GM23338 (cell line): ENCODE measurements at regions not wholly inside any gene's neighbourhood (a gene's known extent, or its start where the extent isn't known, plus 50 kb on each side); places are given as distances from the start of the nearest gene placed in this dataset.

Experiments
- ATAC-seq: fragments of 200-7000 bp; cut with Tn5 transposase; 3 replicates; pipeline ENCODE4 v1.9.1; 2020
- DNase-seq: peaks from one replicate; pipeline ENCODE4 v3.0.0-alpha.2; 2015; ENCODE audit warnings: low spot score
- H2AFZ ChIP-seq: fragments of 200-600 bp; sonication (generic); 2 replicates; pipeline ENCODE4 v1.8.0; 2016; ENCODE audit warnings: antibody characterized with exemption, mild to moderate bottlenecking, moderate library complexity
- H3F3A ChIP-seq: fragments of 200-600 bp; sonication (generic); replicated peaks from 2 replicates; pipeline ENCODE4 v1.8.0; 2017; ENCODE audit warnings: antibody characterized with exemption, mixed run types, low read depth
- H3K27ac ChIP-seq: fragments of 200-600 bp; sonication (generic); 2 replicates; pipeline ENCODE4 v1.6.1; 2016; ENCODE audit warnings: low read depth
- H3K27me3 ChIP-seq: fragments of 200-600 bp; sonication (generic); 2 replicates; pipeline ENCODE4 v1.8.0; 2016; ENCODE audit warnings: mild to moderate bottlenecking, mixed run types, moderate library complexity; ENCODE audit not compliant: insufficient read depth
- H3K36me3 ChIP-seq: fragments of 200-600 bp; sonication (generic); 2 replicates; pipeline ENCODE4 v1.8.0; 2016; ENCODE audit warnings: mild to moderate bottlenecking; ENCODE audit not compliant: insufficient read depth
- H3K4me1 ChIP-seq: fragments of 200-600 bp; sonication (generic); 2 replicates; pipeline ENCODE4 v1.8.0; 2016; ENCODE audit warnings: mild to moderate bottlenecking, moderate library complexity; ENCODE audit not compliant: insufficient read depth
- H3K4me2 ChIP-seq: fragments of 200-600 bp; sonication (generic); 2 replicates; pipeline ENCODE4 v1.7.1; 2017; ENCODE audit warnings: mixed run types
- H3K4me3 ChIP-seq: fragments of 200-600 bp; sonication (generic); 2 replicates; pipeline ENCODE4 v1.6.1; 2016; ENCODE audit warnings: mixed run types
- H3K79me2 ChIP-seq: fragments of 200-600 bp; sonication (generic); replicated peaks from 2 replicates; pipeline ENCODE4 v1.8.0; 2017; ENCODE audit warnings: mild to moderate bottlenecking; ENCODE audit not compliant: insufficient read depth
- H3K9me2 ChIP-seq: fragments of 200-600 bp; sonication (generic); 2 replicates; pipeline ENCODE4 v1.8.0; 2017; ENCODE audit not compliant: insufficient read depth
- H4K20me1 ChIP-seq: fragments of 200-600 bp; sonication (generic); replicated peaks from 2 replicates; pipeline ENCODE4 v1.8.0; 2017; ENCODE audit warnings: mild to moderate bottlenecking; ENCODE audit not compliant: insufficient read depth
- H3K27ac Mint-ChIP-seq: 2 replicates; pipeline ENCODE4 v1.8.0; 2020; ENCODE audit warnings: inconsistent platforms, mild to moderate bottlenecking, moderate library complexity, mixed read lengths
- H3K27me3 Mint-ChIP-seq: 3 replicates; pipeline ENCODE4 v1.8.0; 2022; ENCODE audit warnings: low read depth, mild to moderate bottlenecking, moderate library complexity, mixed read lengths, inconsistent platforms; ENCODE audit not compliant: insufficient read depth, poor library complexity
- H3K36me3 Mint-ChIP-seq: 3 replicates; pipeline ENCODE4 v1.8.0; 2021; ENCODE audit warnings: low read depth, mild to moderate bottlenecking, inconsistent platforms, moderate library complexity, mixed read lengths
- H3K4me1 Mint-ChIP-seq: 3 replicates; pipeline ENCODE4 v1.8.0; 2020; ENCODE audit warnings: mild to moderate bottlenecking, inconsistent platforms, mixed read lengths
- H3K4me3 Mint-ChIP-seq: 3 replicates; pipeline ENCODE4 v1.8.0; 2021; ENCODE audit warnings: moderate library complexity, mild to moderate bottlenecking, inconsistent platforms, mixed read lengths
- H3K9me3 Mint-ChIP-seq: 3 replicates; pipeline ENCODE4 v1.8.0; 2020; ENCODE audit warnings: moderate library complexity, mild to moderate bottlenecking, inconsistent platforms, mixed read lengths
- CREB1 ChIP-seq: fragments of 250-450 bp; sonication (Bioruptor Pico); IDR thresholded peaks from 2 replicates; pipeline ENCODE4 v1.5.0; 2020; ENCODE audit warnings: low read depth, mild to moderate bottlenecking, moderate library complexity
- CTCF ChIP-seq, 2 experiments: fragments of 200-600 bp in 1 of 2; sonication (generic) in 1 of 2; conservative IDR thresholded peaks; 2 replicates each; pipeline versions ENCODE4 v1.5.1 to v1.6.1; 2016 to 2017; ENCODE audit warnings: antibody characterized with exemption in 2 of 2, low read depth in 2 of 2, mild to moderate bottlenecking in 2 of 2, moderate library complexity in 1 of 2
- ETS1 ChIP-seq: IDR thresholded peaks from 2 replicates; pipeline ENCODE4 v1.6.1; 2016; ENCODE audit warnings: antibody characterized with exemption
- EZH2 ChIP-seq: fragments of 200-600 bp; sonication (generic); IDR thresholded peaks from one replicate; pipeline ENCODE4 v1.8.0; 2017; ENCODE audit warnings: antibody characterized with exemption, mild to moderate bottlenecking, low read depth; ENCODE audit not compliant: unreplicated experiment
- EZH2phosphoT487 ChIP-seq: fragments of 200-600 bp; sonication (generic); IDR thresholded peaks from one replicate; pipeline ENCODE4 v1.8.1; 2018; ENCODE audit warnings: antibody characterized with exemption; ENCODE audit not compliant: unreplicated experiment
- JUNB ChIP-seq: IDR thresholded peaks from one replicate; pipeline ENCODE4 v1.6.1; 2016; ENCODE audit warnings: antibody characterized with exemption; ENCODE audit not compliant: unreplicated experiment
- NANOG ChIP-seq: IDR thresholded peaks from 2 replicates; pipeline ENCODE4 v1.6.1; 2016; ENCODE audit warnings: antibody characterized with exemption, borderline replicate concordance
- POLR2AphosphoS5 ChIP-seq: IDR thresholded peaks from 2 replicates; pipeline ENCODE4 v1.6.1; 2016; ENCODE audit warnings: antibody characterized with exemption, low read depth
- REST ChIP-seq: IDR thresholded peaks from one replicate; pipeline ENCODE4 v1.6.1; 2018; ENCODE audit warnings: antibody characterized with exemption; ENCODE audit not compliant: unreplicated experiment
- STAT1 ChIP-seq: IDR thresholded peaks from one replicate; pipeline ENCODE4 v1.6.1; 2016; ENCODE audit warnings: antibody characterized with exemption; ENCODE audit not compliant: unreplicated experiment
- ZNF114 ChIP-seq: fragments of 250-450 bp; sonication (Bioruptor Pico); IDR thresholded peaks from 2 replicates; pipeline ENCODE4 v1.5.0; 2020; ENCODE audit warnings: mild to moderate bottlenecking, moderate library complexity
- ZNF331 ChIP-seq: fragments of 250-450 bp; sonication (Bioruptor Pico); IDR thresholded peaks from 2 replicates; pipeline ENCODE4 v1.5.0; 2020; ENCODE audit warnings: low read depth, mild to moderate bottlenecking, moderate library complexity

GRCh38 chr13:24100188-24100587 lies 60.3 kb upstream of the SPATA13 start (continued):
- TF ChIP-seq REST: no peak
- TF ChIP-seq STAT1: no peak
- TF ChIP-seq JUNB: no peak
- TF ChIP-seq EZH2phosphoT487: no peak
- no peak for TF ChIP-seq ETS1
- TF ChIP-seq ZNF331: no peak
- no peak for TF ChIP-seq EZH2
- TF ChIP-seq CREB1 (CRISPR knock-in tag): no peak
- TF ChIP-seq NANOG: no peak
- no peak for TF ChIP-seq POLR2AphosphoS5
- no peak for TF ChIP-seq CTCF (conservative IDR thresholded peaks at IDR 0.05; ENCODE audit: low read depth in 2 of 2)
- TF ChIP-seq ZNF114 (CRISPR knock-in tag): no peak

- Histone ChIP-seq H4K20me1 (no peaks in the 10 kb centered on the region), H3K4me2 (no peak overlapping the region), H3K4me3 (no peak overlapping the region), H2AFZ (no peak overlapping the region), H3K36me3 (no peaks in the 10 kb centered on the region), H3F3A (no peaks in the 10 kb centered on the region), H3K4me1 (no peaks in the 10 kb centered on the region; the same call in 1 of the 2 replicates), H3K9me2 (no peaks in the 10 kb centered on the region), H3K27ac (no peak overlapping the region), H3K27me3 (no peaks in the 10 kb centered on the region), H3K79me2 (no peaks in the 10 kb centered on the region)
- Mint-ChIP-seq H3K36me3 (no peaks in the 10 kb centered on the region), H3K27ac (no peak overlapping the region), H3K9me3 (no peaks in the 10 kb centered on the region), H3K4me3 (no peak overlapping the region), H3K27me3 (peaks cover 1% of the 10 kb centered on the region), H3K4me1 (0 out of 3 replicates have a peak, but pooled peaks cover 4% of the 10 kb centered on the region)
- DNase-seq (no peak), ATAC-seq (no peak)
- TF ChIP-seq ZNF114 (CRISPR knock-in tag) (no peak), CREB1 (CRISPR knock-in tag) (no peak), CTCF (conservative IDR thresholded peaks at IDR 0.05; ENCODE audit: low read depth in 2 of 2) (no peak), EZH2 (no peak), POLR2AphosphoS5 (no peak)
These were observed 56.6 kb upstream of the SPATA13 start for GRCh38 chr13:24103782-24104372.
